Testis (tissue), 2 donors: ENCODE measurements at regions not wholly inside any gene's neighbourhood (a gene's known extent, or its start where the extent isn't known, plus 50 kb on each side); places are given as distances from the start of the nearest gene placed in this dataset.

Experiments used
- POLR2A ChIP-seq: fragments of 450-650 bp; IDR thresholded peaks from one replicate; pipeline ENCODE4 v1.6.1; 2017; ENCODE audit warnings: antibody characterized with exemption, mild to moderate bottlenecking, moderate library complexity
- TF ChIP-seq, protein P1 (sequence below), 3 experiments: fragments of 450-650 bp in 2 of 3; fragments of 200-600 bp in 1 of 3; sonication (generic) in 1 of 3; IDR thresholded peaks; one replicate each; pipeline ENCODE4 v1.5.1; 2016 to 2019; ENCODE audit warnings: antibody characterized with exemption in 3 of 3, mild to moderate bottlenecking in 2 of 3, moderate library complexity in 1 of 3

DNA sequence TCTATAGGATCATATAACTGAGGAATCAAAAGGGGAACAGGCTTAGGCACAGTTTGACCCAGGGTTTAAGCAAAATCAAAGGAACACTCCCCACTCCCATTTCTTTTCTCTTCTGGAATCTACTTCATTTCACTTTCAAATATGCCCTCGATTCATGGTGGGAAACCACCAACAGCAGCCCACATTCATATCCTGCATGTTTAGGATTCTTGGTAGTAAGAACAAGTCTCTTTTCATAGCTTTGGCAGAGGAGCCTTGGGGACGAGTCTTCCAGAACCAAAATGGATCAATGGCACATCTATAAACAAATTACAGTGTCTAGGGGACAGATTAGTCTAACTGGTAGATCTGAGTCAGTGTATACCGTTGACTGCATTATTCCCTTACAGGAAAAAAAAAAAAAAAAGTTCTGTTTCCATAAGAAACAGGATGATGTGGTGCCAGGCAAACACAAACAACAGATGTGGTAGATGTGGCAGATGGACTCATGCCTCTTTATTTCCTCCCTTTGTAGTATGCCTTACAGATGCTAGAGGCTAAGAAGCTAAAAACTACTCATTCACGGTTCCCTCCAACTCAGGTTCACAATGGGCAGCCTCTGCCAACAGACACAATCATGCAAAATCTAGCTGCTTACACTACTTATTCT lies 578.3 kb upstream of the ADAMTS9 start:
- TF ChIP-seq, protein P1, sequence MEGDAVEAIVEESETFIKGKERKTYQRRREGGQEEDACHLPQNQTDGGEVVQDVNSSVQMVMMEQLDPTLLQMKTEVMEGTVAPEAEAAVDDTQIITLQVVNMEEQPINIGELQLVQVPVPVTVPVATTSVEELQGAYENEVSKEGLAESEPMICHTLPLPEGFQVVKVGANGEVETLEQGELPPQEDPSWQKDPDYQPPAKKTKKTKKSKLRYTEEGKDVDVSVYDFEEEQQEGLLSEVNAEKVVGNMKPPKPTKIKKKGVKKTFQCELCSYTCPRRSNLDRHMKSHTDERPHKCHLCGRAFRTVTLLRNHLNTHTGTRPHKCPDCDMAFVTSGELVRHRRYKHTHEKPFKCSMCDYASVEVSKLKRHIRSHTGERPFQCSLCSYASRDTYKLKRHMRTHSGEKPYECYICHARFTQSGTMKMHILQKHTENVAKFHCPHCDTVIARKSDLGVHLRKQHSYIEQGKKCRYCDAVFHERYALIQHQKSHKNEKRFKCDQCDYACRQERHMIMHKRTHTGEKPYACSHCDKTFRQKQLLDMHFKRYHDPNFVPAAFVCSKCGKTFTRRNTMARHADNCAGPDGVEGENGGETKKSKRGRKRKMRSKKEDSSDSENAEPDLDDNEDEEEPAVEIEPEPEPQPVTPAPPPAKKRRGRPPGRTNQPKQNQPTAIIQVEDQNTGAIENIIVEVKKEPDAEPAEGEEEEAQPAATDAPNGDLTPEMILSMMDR (IDR thresholded peaks at IDR 0.05) = no peak
- no peak for TF ChIP-seq POLR2A
